Mesothelial cell of epicardium (in vitro differentiated cells): ENCODE measurements at regions not wholly inside any gene's neighbourhood (a gene's known extent, or its start where the extent isn't known, plus 50 kb on each side); places are given as distances from the start of the nearest gene placed in this dataset. TPM values are rescaled to one million over a fixed set of nuclear protein-coding genes. Genes with fewer than 3 reads are reported as not detected.

Source experiments
- DNase-seq, 2 experiments: peaks; one replicate each; pipeline ENCODE4 v3.0.0; 2021; ENCODE audit warnings: low spot score in 2 of 2; ENCODE audit not compliant: unreplicated experiment in 2 of 2
- H3K27ac Mint-ChIP-seq: 2 replicates; pipeline ENCODE4 v1.8.0; 2021; ENCODE audit warnings: mixed read lengths
- H3K27me3 Mint-ChIP-seq: 2 replicates; pipeline ENCODE4 v1.8.0; 2021; ENCODE audit warnings: low read depth, mixed read lengths
- H3K36me3 Mint-ChIP-seq: 2 replicates; pipeline ENCODE4 v1.8.0; 2021; ENCODE audit warnings: mixed read lengths
- H3K4me1 Mint-ChIP-seq: 2 replicates; pipeline ENCODE4 v1.8.0; 2021; ENCODE audit warnings: mixed read lengths
- H3K4me3 Mint-ChIP-seq: 2 replicates; pipeline ENCODE4 v1.8.0; 2021; ENCODE audit warnings: mild to moderate bottlenecking, moderate library complexity, mixed read lengths
- H3K9me3 Mint-ChIP-seq: 2 replicates; pipeline ENCODE4 v1.8.0; 2021; ENCODE audit warnings: mixed read lengths
- microRNA-seq: library from miRNA; unstranded; fragments of <30 nt; microRNA quantifications from one replicate; pipeline ENCODE4 v1.2.0, GENCODE V29; 2021; ENCODE audit warnings: inconsistent platforms, mixed read lengths
- TF ChIP-seq, protein P1 (sequence below): fragments of 200-600 bp; sonication (generic); IDR thresholded peaks from one replicate; pipeline ENCODE4 v1.5.0; 2021; ENCODE audit warnings: antibody characterized with exemption; ENCODE audit not compliant: unreplicated experiment

GRCh38 chr10:14383266-14383665 is 52.5 kb upstream of the FRMD4A start:
- DNase-seq: no peak
- Mint-ChIP-seq H3K9me3 (no peaks in the 10 kb centered on the region), H3K4me1 (no peaks in the 10 kb centered on the region), H3K4me3 (no peak overlapping the region), H3K27ac (no peak overlapping the region), H3K27me3 (no peaks in the 10 kb centered on the region), H3K36me3 (no peaks in the 10 kb centered on the region)
- TF ChIP-seq, protein P1, sequence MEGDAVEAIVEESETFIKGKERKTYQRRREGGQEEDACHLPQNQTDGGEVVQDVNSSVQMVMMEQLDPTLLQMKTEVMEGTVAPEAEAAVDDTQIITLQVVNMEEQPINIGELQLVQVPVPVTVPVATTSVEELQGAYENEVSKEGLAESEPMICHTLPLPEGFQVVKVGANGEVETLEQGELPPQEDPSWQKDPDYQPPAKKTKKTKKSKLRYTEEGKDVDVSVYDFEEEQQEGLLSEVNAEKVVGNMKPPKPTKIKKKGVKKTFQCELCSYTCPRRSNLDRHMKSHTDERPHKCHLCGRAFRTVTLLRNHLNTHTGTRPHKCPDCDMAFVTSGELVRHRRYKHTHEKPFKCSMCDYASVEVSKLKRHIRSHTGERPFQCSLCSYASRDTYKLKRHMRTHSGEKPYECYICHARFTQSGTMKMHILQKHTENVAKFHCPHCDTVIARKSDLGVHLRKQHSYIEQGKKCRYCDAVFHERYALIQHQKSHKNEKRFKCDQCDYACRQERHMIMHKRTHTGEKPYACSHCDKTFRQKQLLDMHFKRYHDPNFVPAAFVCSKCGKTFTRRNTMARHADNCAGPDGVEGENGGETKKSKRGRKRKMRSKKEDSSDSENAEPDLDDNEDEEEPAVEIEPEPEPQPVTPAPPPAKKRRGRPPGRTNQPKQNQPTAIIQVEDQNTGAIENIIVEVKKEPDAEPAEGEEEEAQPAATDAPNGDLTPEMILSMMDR: no peak

DNA sequence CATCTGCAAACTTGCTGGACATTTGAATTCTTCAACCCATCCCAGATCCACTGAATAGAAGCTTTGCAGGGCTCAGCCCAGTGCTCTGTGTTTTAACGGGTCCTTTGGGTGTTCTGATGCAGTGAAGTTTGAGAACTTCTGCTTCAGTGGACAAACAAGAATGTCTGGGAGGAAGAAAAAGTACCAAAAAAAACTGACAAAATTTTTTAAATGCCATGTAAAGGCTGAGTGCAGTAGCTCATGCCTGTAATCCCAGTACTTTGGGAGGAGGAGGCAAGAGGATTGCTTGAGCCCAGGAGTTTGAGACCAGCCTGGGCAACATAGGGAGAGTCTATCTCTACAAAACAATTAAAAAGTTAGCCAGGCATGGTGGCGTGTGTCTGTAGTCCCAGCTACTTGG is 51.8 kb upstream of the FRMD4A start:
- H3K4me1 Mint-ChIP-seq: peaks cover 1% of the 10 kb centered on the region
- TF ChIP-seq, protein P1: no peak
- H3K27me3 Mint-ChIP-seq: no peaks in the 10 kb centered on the region
- DNase-seq: no peak
- H3K36me3 Mint-ChIP-seq: no peaks in the 10 kb centered on the region
- H3K27ac Mint-ChIP-seq: no peak overlapping the region
- no peaks in the 10 kb centered on the region for H3K9me3 Mint-ChIP-seq
- no peak overlapping the region for H3K4me3 Mint-ChIP-seq

GRCh38 chr10:14382022-14382421 is 51.3 kb upstream of the FRMD4A start:
- Mint-ChIP-seq H3K9me3 (no peaks in the 10 kb centered on the region), H3K27ac (no peak overlapping the region), H3K4me1 (peaks cover 6% of the 10 kb centered on the region), H3K4me3 (no peak overlapping the region), H3K36me3 (no peaks in the 10 kb centered on the region), H3K27me3 (no peaks in the 10 kb centered on the region)
- TF ChIP-seq, protein P1: no peak
- no peak for DNase-seq

DNA sequence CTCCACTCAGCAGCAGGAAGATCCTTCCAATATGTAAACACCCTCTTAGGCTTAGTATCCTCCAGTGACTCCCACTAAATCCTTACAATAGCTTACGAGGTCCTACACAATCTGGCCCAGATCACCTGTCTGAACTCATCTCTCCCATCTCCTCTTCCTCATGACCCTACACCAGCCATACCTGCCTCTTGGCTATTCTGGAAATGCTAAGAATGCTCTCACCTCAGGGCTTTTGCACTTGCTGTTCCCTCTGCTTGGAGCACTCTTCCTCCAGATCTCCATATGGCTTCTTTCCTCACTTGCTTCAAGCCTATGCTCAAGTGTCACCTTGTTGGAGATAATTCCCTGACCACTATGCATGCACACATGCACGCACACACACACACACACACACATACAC is 50.8 kb upstream of the FRMD4A start:
- Mint-ChIP-seq H3K4me3 (no peak overlapping the region), H3K9me3 (no peaks in the 10 kb centered on the region), H3K4me1 (peaks cover 6% of the 10 kb centered on the region), H3K27ac (no peak overlapping the region), H3K27me3 (no peaks in the 10 kb centered on the region), H3K36me3 (no peaks in the 10 kb centered on the region)
- TF ChIP-seq, protein P1: no peak
- no peak for DNase-seq

DNA sequence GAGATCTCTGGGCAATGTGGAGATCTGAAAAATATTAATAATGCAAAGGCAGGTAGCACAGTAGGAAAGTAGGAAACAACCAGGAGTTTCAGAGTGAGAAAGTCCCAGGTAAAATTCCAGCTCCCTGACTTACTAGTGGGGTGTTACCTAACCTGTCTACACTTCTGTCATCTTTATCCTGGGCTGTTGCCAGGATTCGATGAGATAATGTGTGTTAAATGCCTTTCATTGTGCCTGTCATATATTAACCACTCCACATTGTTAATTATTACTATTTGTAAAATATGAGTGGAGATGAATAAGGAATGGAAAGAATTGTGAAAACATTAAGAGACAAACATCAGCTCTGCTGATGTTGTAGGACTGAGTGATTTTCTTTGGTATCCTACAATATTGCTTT is 50.0 kb upstream of the FRMD4A start:
- Mint-ChIP-seq H3K4me3 (no peak overlapping the region), H3K9me3 (peaks cover 4% of the 10 kb centered on the region), H3K4me1 (peaks cover 6% of the 10 kb centered on the region), H3K27me3 (no peaks in the 10 kb centered on the region), H3K36me3 (no peaks in the 10 kb centered on the region), H3K27ac (no peak overlapping the region)
- DNase-seq: no peak
- TF ChIP-seq, protein P1: no peak

Small RNA genes in the stretch of these regions (microRNA-seq; reads per million reads assigned to microRNA genes)
- not detected for gene MIR1265
- gene MIR4293: not detected
